B cell (primary cell): ENCODE measurements at regions not wholly inside any gene's neighbourhood (a gene's known extent, or its start where the extent isn't known, plus 50 kb on each side); places are given as distances from the start of the nearest gene placed in this dataset.

Source experiments
- ATAC-seq: fragments of 200-7000 bp; cut with Tn5 transposase; one replicate; pipeline ENCODE4 v1.10.0; 2021; ENCODE audit warnings: low read depth, mild to moderate bottlenecking, moderate number of reproducible peaks, moderate library complexity
- CTCF ChIA-PET: fragments of 350-600 bp; sonication (Branson Sonifier 250); formaldehyde crosslinking; loops from one replicate; lab custom pipeline; 2021; ENCODE audit warnings: antibody characterized with exemption, inconsistent platforms; lab: Charles Lee
- POLR2A ChIA-PET: fragments of 350-600 bp; sonication (Branson Sonifier 250); formaldehyde crosslinking; loops from one replicate; lab custom pipeline; 2021; ENCODE audit warnings: antibody characterized with exemption; lab: Charles Lee
- DNase-seq: peaks from one replicate; pipeline ENCODE4 v3.0.0; 2013
- H2AFZ ChIP-seq: 2 replicates; pipeline ENCODE4 v1.6.1; 2012; ENCODE audit warnings: mild to moderate bottlenecking, low read depth, low read length; ENCODE audit not compliant: insufficient read depth, poor library complexity, severe bottlenecking
- H3K27ac ChIP-seq, 2 donors: 1 replicate in 1 of 2; 2 replicates in 1 of 2; pipeline ENCODE4 v1.5.1; 2012 to 2013; ENCODE audit warnings: low read length in 2 of 2, mild to moderate bottlenecking in 2 of 2, moderate library complexity in 1 of 2
- H3K27me3 ChIP-seq, 4 experiments: fragments of 200-600 bp in 1 of 4; sonication (generic) in 1 of 4; replicated peaks in 1 of 4; 1 replicate in 2 of 4; 2 replicates in 2 of 4; pipeline versions ENCODE4 v1.6.1 to v1.7.0; 2013 to 2016; ENCODE audit warnings: low read length in 3 of 4, mild to moderate bottlenecking in 2 of 4, mixed read lengths in 1 of 4, moderate library complexity in 1 of 4; ENCODE audit not compliant: insufficient read depth in 4 of 4, control insufficient read depth in 3 of 4; ENCODE audit errors: control extremely low read depth in 1 of 4
- H3K36me3 ChIP-seq, 2 experiments: replicated peaks in 1 of 2; 1 replicate in 1 of 2; 2 replicates in 1 of 2; pipeline versions ENCODE4 v1.6.1 to v1.7.1; 2013; ENCODE audit warnings: low read length in 1 of 2; ENCODE audit not compliant: insufficient read depth in 2 of 2, control insufficient read depth in 1 of 2; ENCODE audit errors: control extremely low read depth in 1 of 2, extremely low read depth in 1 of 2
- H3K4me1 ChIP-seq, 2 donors: fragments of 200-600 bp in 1 of 2; sonication (generic) in 1 of 2; 1 replicate in 1 of 2; 2 replicates in 1 of 2; pipeline versions ENCODE4 v1.5.1 to v1.6.1; 2013 to 2017; ENCODE audit warnings: low read length in 2 of 2; ENCODE audit not compliant: control insufficient read depth in 2 of 2, insufficient read depth in 2 of 2
- H3K4me2 ChIP-seq: replicated peaks from 2 replicates; pipeline ENCODE3; 2012; ENCODE audit warnings: mild to moderate bottlenecking, low read depth, low read length; ENCODE audit not compliant: poor library complexity, severe bottlenecking
- H3K4me3 ChIP-seq, 5 experiments: fragments of 200-600 bp in 1 of 5; sonication (generic) in 1 of 5; 1 replicate in 3 of 5; 2 replicates in 2 of 5; pipeline versions ENCODE4 v1.5.1 to v1.7.0; 2011 to 2016; ENCODE audit warnings: low read length in 4 of 5, mild to moderate bottlenecking in 4 of 5, low read depth in 2 of 5, control low read depth in 1 of 5, moderate library complexity in 1 of 5; ENCODE audit not compliant: insufficient read depth in 1 of 5; ENCODE audit errors: control extremely low read depth in 1 of 5, extremely low read depth in 1 of 5
- H3K79me2 ChIP-seq: fragments of 200-600 bp; sonication (generic); one replicate; pipeline ENCODE4 v1.6.0; 2016; ENCODE audit warnings: low read length; ENCODE audit not compliant: control insufficient read depth, insufficient read depth
- H3K9ac ChIP-seq: fragments of 200-600 bp; sonication (generic); 2 replicates; pipeline ENCODE4 v1.6.1; 2017; ENCODE audit warnings: mild to moderate bottlenecking, low read length, moderate library complexity
- H3K9me3 ChIP-seq, 3 donors: one replicate each; pipeline versions ENCODE4 v1.6.1 to v1.7.1; 2013; ENCODE audit warnings: low read length in 2 of 3; ENCODE audit not compliant: control insufficient read depth in 2 of 3, insufficient read depth in 1 of 3; ENCODE audit errors: control extremely low read depth in 1 of 3
- H4K20me1 ChIP-seq: 2 replicates; pipeline ENCODE4 v1.6.0; 2012; ENCODE audit warnings: mild to moderate bottlenecking, low read length; ENCODE audit not compliant: insufficient read depth, control insufficient read depth, poor library complexity, severe bottlenecking
- H3K27ac Mint-ChIP-seq: one replicate; pipeline ENCODE4 v1.8.0; 2021; ENCODE audit warnings: mixed read lengths
- H3K27me3 Mint-ChIP-seq: one replicate; pipeline ENCODE4 v1.8.0; 2021; ENCODE audit warnings: mixed read lengths
- H3K4me1 Mint-ChIP-seq: one replicate; pipeline ENCODE4 v1.8.0; 2021; ENCODE audit warnings: mixed read lengths
- H3K4me3 Mint-ChIP-seq: one replicate; pipeline ENCODE4 v1.8.0; 2021; ENCODE audit warnings: mixed read lengths
- H3K9me3 Mint-ChIP-seq: one replicate; pipeline ENCODE4 v1.8.0; 2022; ENCODE audit warnings: mixed read lengths; ENCODE audit not compliant: insufficient read depth
- CTCF ChIP-seq: fragments of 200-600 bp; IDR thresholded peaks from one replicate; pipeline ENCODE4 v1.8.0; 2022; ENCODE audit warnings: antibody characterized with exemption, mild to moderate bottlenecking
- EZH2 ChIP-seq: IDR thresholded peaks from 2 replicates; pipeline ENCODE4 v1.6.1; 2012; ENCODE audit warnings: borderline replicate concordance, low read depth, mild to moderate bottlenecking, moderate library complexity, low read length; ENCODE audit not compliant: insufficient read depth, poor library complexity, severe bottlenecking
- WGBS: methylation state at CpG from one replicate; pipeline ENCODE4 v1.1.5; 2013; ENCODE audit warnings: missing lambda C conversion rate; ENCODE audit not compliant: insufficient coverage; 5-methylcytosine and 5-hydroxymethylcytosine counted together
- intact Hi-C: fragments of 100-400 bp; cut with micrococcal nuclease; formaldehyde crosslinking; loops from one replicate; pipeline ENCODE4 v1.10.0; 2022

GRCh38 chr13:26919732-26920131 is 159.1 kb upstream of the GPR12 start:
- CTCF ChIA-PET, result interaction anchor here (1.7 kb wide), 1 partner anchor 10 kb away, joined by 6 read pairs; no protein-coding TSS in a partner anchor
- H2AFZ ChIP-seq, result no peak overlapping the region
- H3K4me3 ChIP-seq, result no peak overlapping the region
- no peaks in the 10 kb centered on the region for H3K9me3 Mint-ChIP-seq
- TF ChIP-seq CTCF (no peak), EZH2 (no peak)
- intact Hi-C loops, result no loop called here
- no peak overlapping the region for H3K4me3 Mint-ChIP-seq
- no peak overlapping the region for H3K4me2 ChIP-seq
- H3K27me3 ChIP-seq, result peaks cover 0 to 17% (median 1%) of the 10 kb centered on the region in 4 experiments
- POLR2A ChIA-PET, result no interaction called here
- DNase-seq, result no peak
- 78% methylated on average over 2 of the region's 2 CpGs for WGBS
- no peak overlapping the region for H3K9ac ChIP-seq
- H3K4me1 Mint-ChIP-seq, result no peaks in the 10 kb centered on the region
- no peak for ATAC-seq
- H3K79me2 ChIP-seq, result no peaks in the 10 kb centered on the region
- H3K27ac Mint-ChIP-seq, result no peak overlapping the region
- H3K27me3 Mint-ChIP-seq, result peaks cover 38% of the 10 kb centered on the region
- no peaks in the 10 kb centered on the region for H3K36me3 ChIP-seq
- no peak overlapping the region for H3K27ac ChIP-seq
- H3K9me3 ChIP-seq, result no peaks in the 10 kb centered on the region
- no peaks in the 10 kb centered on the region for H4K20me1 ChIP-seq
- H3K4me1 ChIP-seq, result no peaks in the 10 kb centered on the region

- TF ChIP-seq CTCF, result no peak
- Histone ChIP-seq H3K4me1 (no peaks in the 10 kb centered on the region), H3K9me3 (no peaks in the 10 kb centered on the region), H3K36me3 (no peaks in the 10 kb centered on the region), H3K27me3 (peaks cover 0 to 18% (median 1%) of the 10 kb centered on the region in 4 experiments), H3K4me2 (no peak overlapping the region), H2AFZ (no peak overlapping the region), H3K9ac (no peak overlapping the region), H4K20me1 (no peaks in the 10 kb centered on the region), H3K79me2 (no peaks in the 10 kb centered on the region), H3K4me3 (no peak overlapping the region), H3K27ac (no peak overlapping the region)
- no peak overlapping the region for H3K27ac Mint-ChIP-seq
- peaks cover 38% of the 10 kb centered on the region for H3K27me3 Mint-ChIP-seq
- no peaks in the 10 kb centered on the region for H3K4me1 Mint-ChIP-seq
- DNase-seq, result no peak
- H3K4me3 Mint-ChIP-seq, result no peak overlapping the region
- ChIA-PET POLR2A (no interaction called here), CTCF (interaction anchor here (1.7 kb wide), 1 partner anchor 11 kb away, joined by 6 read pairs; no protein-coding TSS in a partner anchor)
- no peaks in the 10 kb centered on the region for H3K9me3 Mint-ChIP-seq
- 88% methylated on average over 7 of the region's 7 CpGs for WGBS
- ATAC-seq, result no peak
- intact Hi-C loops, result no loop called here
These were observed 158.7 kb upstream of the GPR12 start for GRCh38 chr13:26919311-26919710.
